GM12878 (cell line): ENCODE measurements at regions not wholly inside any gene's neighbourhood (a gene's known extent, or its start where the extent isn't known, plus 50 kb on each side); places are given as distances from the start of the nearest gene placed in this dataset.

ENCODE experiments used
- CTCF ChIP-seq, 3 experiments: IDR thresholded peaks in 2 of 3; conservative IDR thresholded peaks in 1 of 3; 2 replicates each; pipeline ENCODE4 v1.5.1; 2011; ENCODE audit warnings: low read depth in 3 of 3, low read length in 3 of 3, mild to moderate bottlenecking in 3 of 3, control low read depth in 2 of 3, moderate library complexity in 2 of 3, inconsistent platforms in 1 of 3, mixed read lengths in 1 of 3; ENCODE audit not compliant: control insufficient read depth in 2 of 3, insufficient read depth in 1 of 3; ENCODE audit errors: extremely low read depth in 1 of 3
- FOS ChIP-seq: IDR thresholded peaks from 3 replicates; pipeline ENCODE4 v1.6.1; 2011; ENCODE audit warnings: borderline replicate concordance; ENCODE audit not compliant: insufficient read length; ENCODE audit errors: extremely low read depth
- HDGF ChIP-seq: fragments of 450-650 bp; IDR thresholded peaks from 2 replicates; pipeline ENCODE4 v1.6.1; 2016; ENCODE audit warnings: antibody characterized with exemption
- MAX ChIP-seq: IDR thresholded peaks from 2 replicates; pipeline ENCODE4 v1.6.1; 2012; ENCODE audit warnings: low read depth, low read length, improper control_type of control experiment
- PAX5 ChIP-seq: IDR thresholded peaks from 2 replicates; pipeline ENCODE4 v1.6.1; 2011; ENCODE audit warnings: low read depth, low read length, borderline replicate concordance
- PKNOX1 ChIP-seq: fragments of 450-650 bp; IDR thresholded peaks from 2 replicates; pipeline ENCODE4 v1.6.1; 2016; ENCODE audit warnings: mild to moderate bottlenecking
- RELA ChIP-seq: fragments of 450-650 bp; IDR thresholded peaks from 2 replicates; pipeline ENCODE4 v1.8.0; 2014; ENCODE audit warnings: borderline replicate concordance; ENCODE audit not compliant: partially characterized antibody
- REST ChIP-seq: IDR thresholded peaks from 2 replicates; pipeline ENCODE4 v1.6.1; 2012; ENCODE audit warnings: mild to moderate bottlenecking, low read depth, low read length
- SMAD1 ChIP-seq: fragments of 450-650 bp; IDR thresholded peaks from 2 replicates; pipeline ENCODE4 v1.6.1; 2018; ENCODE audit warnings: mild to moderate bottlenecking, low read depth; ENCODE audit not compliant: partially characterized antibody
- SP1 ChIP-seq: IDR thresholded peaks from one replicate; pipeline ENCODE4 v1.6.1; 2011; ENCODE audit warnings: low read depth, low read length
- TAF1 ChIP-seq: IDR thresholded peaks from 2 replicates; pipeline ENCODE4 v1.6.1; 2011; ENCODE audit warnings: mild to moderate bottlenecking, low read depth, low read length, borderline replicate concordance

- TF ChIP-seq TAF1 (no peak), CTCF (IDR thresholded peaks at IDR 0.05 in 2 of 3, conservative IDR thresholded peaks at IDR 0.05 in 1 of 3; ENCODE audit: control insufficient read depth in 2 of 3, extremely low read depth in 1 of 3, insufficient read depth in 1 of 3, low read depth in 3 of 3, low read length in 3 of 3) (no peak), FOS (no peak), HDGF (no peak), SP1 (no peak), PKNOX1 (no peak), SMAD1 (no peak), PAX5 (no peak), RELA (no peak), MAX (no peak), REST (no peak)
Observed at GRCh38 chr9:1876891-1877496, 138.2 kb upstream of the SMARCA2 start.
